Glutamatergic neuron (in vitro differentiated cells): ENCODE measurements at regions not wholly inside any gene's neighbourhood (a gene's known extent, or its start where the extent isn't known, plus 50 kb on each side); places are given as distances from the start of the nearest gene placed in this dataset.

Experiments
- DNase-seq: peaks from one replicate; pipeline ENCODE4 v3.0.0; 2022
- H3K27ac Mint-ChIP-seq: one replicate; pipeline ENCODE4 v1.8.0; 2020; ENCODE audit warnings: mild to moderate bottlenecking, mixed read lengths, inconsistent platforms; ENCODE audit not compliant: unreplicated experiment
- H3K27me3 Mint-ChIP-seq: one replicate; pipeline ENCODE4 v1.8.0; 2020; ENCODE audit warnings: mild to moderate bottlenecking, moderate library complexity, mixed read lengths, inconsistent platforms; ENCODE audit not compliant: unreplicated experiment
- H3K36me3 Mint-ChIP-seq: one replicate; pipeline ENCODE4 v1.8.0; 2020; ENCODE audit warnings: mild to moderate bottlenecking, mixed read lengths, inconsistent platforms; ENCODE audit not compliant: unreplicated experiment
- H3K4me1 Mint-ChIP-seq: one replicate; pipeline ENCODE4 v1.8.0; 2020; ENCODE audit warnings: mild to moderate bottlenecking, low read depth, mixed read lengths, inconsistent platforms; ENCODE audit not compliant: unreplicated experiment
- H3K4me3 Mint-ChIP-seq: one replicate; pipeline ENCODE4 v1.8.0; 2020; ENCODE audit warnings: mild to moderate bottlenecking, mixed read lengths, inconsistent platforms; ENCODE audit not compliant: unreplicated experiment
- H3K9me3 Mint-ChIP-seq: one replicate; pipeline ENCODE4 v1.8.0; 2020; ENCODE audit warnings: mild to moderate bottlenecking, moderate library complexity, mixed read lengths, inconsistent platforms; ENCODE audit not compliant: unreplicated experiment
- CTCF ChIP-seq: fragments of 200-600 bp; sonication (generic); IDR thresholded peaks from one replicate; pipeline ENCODE4 v1.5.0; 2021; ENCODE audit not compliant: partially characterized antibody, unreplicated experiment

DNA sequence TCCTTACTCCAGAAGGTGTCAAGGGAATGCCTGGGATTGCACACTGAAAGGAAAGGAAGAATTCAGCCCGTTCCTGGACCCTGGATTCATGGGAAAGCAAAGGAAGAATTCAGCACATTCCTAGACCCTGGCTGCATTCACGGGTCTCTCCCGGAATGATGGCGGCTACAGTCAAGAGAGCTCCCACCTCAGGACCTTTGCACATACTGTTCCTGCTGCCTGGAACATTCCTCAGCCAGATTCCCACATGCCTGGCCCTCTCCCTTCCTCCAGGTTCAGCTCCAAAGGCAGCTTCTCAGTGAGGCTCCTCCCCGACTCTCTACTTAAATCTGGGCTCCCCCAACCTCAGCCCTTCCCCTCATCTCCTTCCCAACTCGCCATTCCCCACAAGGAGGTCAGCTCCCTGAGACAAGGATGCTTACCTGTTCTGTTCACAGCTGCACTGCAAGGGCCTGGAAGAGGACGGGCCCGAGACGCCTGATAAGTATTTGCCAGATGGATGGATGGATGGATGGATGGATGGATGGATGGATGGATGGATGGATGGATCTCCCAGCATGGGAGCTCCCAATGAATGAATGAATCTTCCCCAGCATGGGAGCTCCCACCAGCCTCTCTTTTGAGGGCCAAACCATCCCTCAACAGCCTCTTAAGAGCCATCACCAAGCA, 77.4 kb downstream of the NCOR2 start:
- Mint-ChIP-seq H3K36me3 (no peaks in the 10 kb centered on the region), H3K4me1 (peaks cover 40% of the 10 kb centered on the region), H3K27ac (peak overlapping the region; percentile 8), H3K27me3 (peaks cover 16% of the 10 kb centered on the region), H3K9me3 (peaks cover 19% of the 10 kb centered on the region), H3K4me3 (no peak overlapping the region)
- no peak for TF ChIP-seq CTCF
- DNase-seq: no peak

DNA sequence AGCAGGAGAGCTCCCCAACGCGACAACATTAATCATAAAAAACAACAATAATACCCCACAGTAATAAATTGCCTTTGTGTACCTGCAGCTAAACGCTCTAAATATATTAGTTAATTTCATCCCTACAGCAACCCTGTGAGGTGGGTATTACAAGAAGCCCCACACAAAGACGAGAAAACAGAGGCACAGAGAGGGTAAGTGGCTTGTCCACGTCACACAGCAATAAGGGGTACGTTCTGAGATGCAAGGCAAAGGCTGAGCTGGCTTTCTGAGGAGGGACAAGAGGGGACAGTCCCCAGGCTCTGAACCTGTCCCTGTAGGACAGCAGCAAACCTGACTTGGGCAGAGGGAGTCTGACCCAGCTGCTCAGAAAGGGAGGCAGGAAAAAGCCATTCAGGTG, 78.2 kb downstream of the NCOR2 start:
- H3K27ac Mint-ChIP-seq: no peak overlapping the region
- H3K36me3 Mint-ChIP-seq: no peaks in the 10 kb centered on the region
- H3K4me1 Mint-ChIP-seq: peaks cover 40% of the 10 kb centered on the region
- H3K27me3 Mint-ChIP-seq: peaks cover 19% of the 10 kb centered on the region
- H3K9me3 Mint-ChIP-seq: peaks cover 21% of the 10 kb centered on the region
- H3K4me3 Mint-ChIP-seq: no peak overlapping the region
- no peak for TF ChIP-seq CTCF
- no peak for DNase-seq

DNA sequence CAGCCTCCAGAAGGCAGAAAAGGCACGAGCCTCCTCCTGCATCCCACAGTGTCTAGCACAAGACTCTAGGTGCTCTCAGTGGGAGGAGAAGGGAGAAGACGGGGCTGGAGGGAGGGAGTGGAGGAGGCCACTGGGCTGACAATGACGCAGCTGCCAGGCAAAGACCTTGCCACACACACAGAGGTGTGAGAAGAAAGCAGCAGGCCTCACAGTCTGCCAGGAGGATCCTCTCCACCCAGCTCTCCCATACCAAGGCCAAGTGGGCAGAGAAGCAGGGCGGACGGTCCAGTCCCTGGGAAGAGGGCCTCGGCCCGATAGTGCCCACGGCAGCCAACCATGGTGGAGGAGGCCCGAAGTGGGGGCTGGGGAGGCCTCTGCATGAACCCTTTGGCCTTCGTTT, 78.9 kb downstream of the NCOR2 start:
- Mint-ChIP-seq H3K4me3 (no peak overlapping the region), H3K4me1 (peaks cover 36% of the 10 kb centered on the region), H3K27ac (no peak overlapping the region), H3K36me3 (no peaks in the 10 kb centered on the region), H3K9me3 (peaks cover 21% of the 10 kb centered on the region), H3K27me3 (peaks cover 21% of the 10 kb centered on the region)
- DNase-seq: no peak
- no peak for TF ChIP-seq CTCF

GRCh38 chr12:124487834-124488165, 79.6 kb downstream of the NCOR2 start:
- TF ChIP-seq CTCF: no peak
- Mint-ChIP-seq H3K9me3 (peaks cover 20% of the 10 kb centered on the region), H3K27ac (peak overlapping the region; percentile 76), H3K4me1 (peaks cover 35% of the 10 kb centered on the region), H3K36me3 (no peaks in the 10 kb centered on the region), H3K4me3 (peak overlapping the region; percentile 51), H3K27me3 (peaks cover 21% of the 10 kb centered on the region)
- DNase-seq: no peak

DNA sequence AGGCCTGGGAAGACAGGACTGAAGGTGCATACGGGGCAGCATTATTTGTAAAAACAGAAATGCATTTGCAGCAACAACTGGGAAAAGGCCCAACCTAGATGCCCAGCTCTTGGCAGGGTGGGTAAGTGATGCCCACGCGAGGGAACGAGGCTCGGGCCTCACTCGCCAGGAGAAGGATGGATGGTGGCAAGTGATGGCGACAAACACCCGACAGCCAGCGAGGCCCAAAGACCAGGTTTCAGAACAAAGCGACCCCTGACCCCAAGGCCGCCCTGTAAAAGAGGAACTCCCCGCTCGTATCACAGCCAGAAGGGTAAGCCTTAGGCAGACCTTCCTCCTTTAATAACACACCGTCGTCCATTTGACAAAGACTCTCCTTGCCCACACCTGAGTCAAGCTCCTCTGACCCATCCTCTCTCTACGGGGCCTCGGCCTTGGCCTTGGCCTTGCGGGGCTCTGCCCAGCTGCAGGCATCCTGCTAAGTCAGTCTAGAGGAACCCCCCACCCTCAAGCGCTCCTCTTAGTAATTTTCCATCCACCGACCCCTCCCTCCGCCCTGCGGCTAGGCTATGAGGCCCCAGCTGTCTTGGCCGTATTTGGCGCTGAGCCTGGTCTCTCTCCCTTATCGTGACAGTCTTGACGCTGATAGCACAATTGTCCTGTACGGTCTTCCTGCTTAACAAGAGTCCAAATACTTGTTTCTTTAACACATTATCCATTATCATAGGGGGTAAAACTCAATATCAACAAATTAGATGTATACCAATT, 80.2 kb downstream of the NCOR2 start:
- Mint-ChIP-seq H3K27ac (peak overlapping the region; percentile 76), H3K4me1 (peaks cover 32% of the 10 kb centered on the region), H3K4me3 (peak overlapping the region; percentile 51), H3K36me3 (no peaks in the 10 kb centered on the region), H3K9me3 (peaks cover 20% of the 10 kb centered on the region), H3K27me3 (peaks cover 21% of the 10 kb centered on the region)
- TF ChIP-seq CTCF: no peak
- DNase-seq: no peak
